H1 (cell line): ENCODE measurements at regions not wholly inside any gene's neighbourhood (a gene's known extent, or its start where the extent isn't known, plus 50 kb on each side); places are given as distances from the start of the nearest gene placed in this dataset.

Experiments used
- CHD7 ChIP-seq: fragments of 300-600 bp; sonication (generic); IDR thresholded peaks from 2 replicates; pipeline ENCODE4 v1.7.1; 2012; ENCODE audit warnings: low read length, moderate library complexity, mild to moderate bottlenecking, inconsistent platforms; ENCODE audit not compliant: insufficient replicate concordance
- GTF2F1 ChIP-seq: IDR thresholded peaks from 2 replicates; pipeline ENCODE4 v1.6.1; 2012; ENCODE audit warnings: low read depth, low read length, improper control_type of control experiment, borderline replicate concordance
- NRF1 ChIP-seq: IDR thresholded peaks from 2 replicates; pipeline ENCODE4 v1.6.1; 2011; ENCODE audit warnings: mild to moderate bottlenecking, low read depth, low read length, improper control_type of control experiment
- POU5F1 ChIP-seq: IDR thresholded peaks from 2 replicates; pipeline ENCODE4 v1.6.1; 2011; ENCODE audit warnings: low read depth, mild to moderate bottlenecking, low read length, moderate library complexity
- SIX5 ChIP-seq: IDR thresholded peaks from 2 replicates; pipeline ENCODE4 v1.6.1; 2011; ENCODE audit warnings: mild to moderate bottlenecking, low read depth, low read length
- SP2 ChIP-seq: IDR thresholded peaks from 2 replicates; pipeline ENCODE4 v1.6.1; 2012; ENCODE audit warnings: mild to moderate bottlenecking, low read length, inconsistent platforms
- SUZ12 ChIP-seq: fragments of 200-600 bp; sonication (generic); IDR thresholded peaks from 2 replicates; pipeline ENCODE4 v1.6.1; 2012; ENCODE audit warnings: mild to moderate bottlenecking, inconsistent platforms, low read length, moderate library complexity, mixed read lengths

- TF ChIP-seq CHD7: no peak
- no peak for TF ChIP-seq NRF1
- TF ChIP-seq GTF2F1: no peak
- no peak for TF ChIP-seq SP2
- TF ChIP-seq SIX5: no peak
- no peak for TF ChIP-seq SUZ12
- no peak for TF ChIP-seq POU5F1
These were observed 98.3 kb downstream of the SOD2 start (continued) for GRCh38 chr6:159594750-159595117.
